Endodermal cell (in vitro differentiated cells): ENCODE measurements at regions not wholly inside any gene's neighbourhood (a gene's known extent, or its start where the extent isn't known, plus 50 kb on each side); places are given as distances from the start of the nearest gene placed in this dataset.

Experiments used
- DNase-seq: peaks from one replicate; pipeline ENCODE4 v3.0.0-alpha.2; 2017
- H3K27ac ChIP-seq: 2 replicates; pipeline ENCODE4 v1.5.1; 2013; ENCODE audit warnings: mild to moderate bottlenecking, low read depth, low read length, moderate library complexity
- H3K27me3 ChIP-seq: 2 replicates; pipeline ENCODE4 v1.6.1; 2013; ENCODE audit warnings: mild to moderate bottlenecking, low read length, moderate library complexity; ENCODE audit not compliant: insufficient read depth, control insufficient read depth, poor library complexity, severe bottlenecking
- H3K36me3 ChIP-seq: 2 replicates; pipeline ENCODE4 v1.7.0; 2013; ENCODE audit warnings: mild to moderate bottlenecking, low read length, moderate library complexity; ENCODE audit not compliant: control insufficient read depth, insufficient read depth
- H3K4me1 ChIP-seq: one replicate; pipeline ENCODE4 v1.7.0; 2013; ENCODE audit warnings: low read length; ENCODE audit not compliant: control insufficient read depth, insufficient read depth
- H3K4me3 ChIP-seq: 2 replicates; pipeline ENCODE4 v1.5.1; 2013; ENCODE audit warnings: mild to moderate bottlenecking, low read length, moderate library complexity
- H3K9ac ChIP-seq: 2 replicates; pipeline ENCODE4 v1.6.1; 2013; ENCODE audit warnings: mild to moderate bottlenecking, low read length, moderate library complexity; ENCODE audit not compliant: poor library complexity, severe bottlenecking; ENCODE audit errors: extremely low read depth
- H3K9me3 ChIP-seq: 2 replicates; pipeline ENCODE4 v1.6.1; 2013; ENCODE audit warnings: mild to moderate bottlenecking, low read length, moderate library complexity; ENCODE audit not compliant: control insufficient read depth
- H3K27ac Mint-ChIP-seq: 2 replicates; pipeline ENCODE4 v1.8.0; 2020; ENCODE audit warnings: mixed read lengths
- H3K27me3 Mint-ChIP-seq: 2 replicates; pipeline ENCODE4 v1.8.0; 2021; ENCODE audit warnings: mild to moderate bottlenecking, mixed read lengths; ENCODE audit not compliant: insufficient read depth
- H3K36me3 Mint-ChIP-seq: 2 replicates; pipeline ENCODE4 v1.8.0; 2020; ENCODE audit warnings: low read depth, mixed read lengths
- H3K4me1 Mint-ChIP-seq: 2 replicates; pipeline ENCODE4 v1.8.0; 2020; ENCODE audit warnings: mixed read lengths
- H3K4me3 Mint-ChIP-seq: 2 replicates; pipeline ENCODE4 v1.8.0; 2020; ENCODE audit warnings: mild to moderate bottlenecking, moderate library complexity, mixed read lengths
- H3K9me3 Mint-ChIP-seq: 2 replicates; pipeline ENCODE4 v1.8.0; 2020; ENCODE audit warnings: mild to moderate bottlenecking, mixed read lengths
- CTCF ChIP-seq: fragments of 200-600 bp; sonication (generic); conservative IDR thresholded peaks from 2 replicates; pipeline ENCODE4 v1.5.0; 2021; ENCODE audit warnings: antibody characterized with exemption, mild to moderate bottlenecking
- WGBS, 2 experiments: methylation state at CpG; one replicate each; pipeline versions ENCODE4 v1.1.5 to v1.1.7; 2013; ENCODE audit warnings: missing lambda C conversion rate in 2 of 2, mixed read lengths in 1 of 2; ENCODE audit not compliant: insufficient coverage in 1 of 2, insufficient read length in 1 of 2; 5-methylcytosine and 5-hydroxymethylcytosine counted together

GRCh38 chr6:14552891-14553290, 435.3 kb downstream of the CD83 start:
- Mint-ChIP-seq H3K4me3 (no peak overlapping the region), H3K4me1 (peaks cover 23% of the 10 kb centered on the region), H3K27me3 (peaks cover 6% of the 10 kb centered on the region), H3K9me3 (no peaks in the 10 kb centered on the region), H3K27ac (no peak overlapping the region), H3K36me3 (no peaks in the 10 kb centered on the region)
- H3K9me3 ChIP-seq = no peaks in the 10 kb centered on the region
- peak; percentile 29 for TF ChIP-seq CTCF
- no peak overlapping the region for H3K27ac ChIP-seq
- H3K36me3 ChIP-seq = no peaks in the 10 kb centered on the region
- peaks cover 9% of the 10 kb centered on the region for H3K4me1 ChIP-seq
- no peak overlapping the region for H3K4me3 ChIP-seq
- WGBS, 2 experiments = 96 to 100% methylated on average over 2 to 5 of the region's 5 CpGs
- no peaks in the 10 kb centered on the region for H3K27me3 ChIP-seq
- H3K9ac ChIP-seq = no peak overlapping the region
- no peak for DNase-seq

GRCh38 chr6:14553515-14553914, 435.9 kb downstream of the CD83 start:
- Mint-ChIP-seq H3K27me3 (peaks cover 6% of the 10 kb centered on the region), H3K4me3 (no peak overlapping the region), H3K9me3 (no peaks in the 10 kb centered on the region), H3K36me3 (no peaks in the 10 kb centered on the region), H3K4me1 (peaks cover 23% of the 10 kb centered on the region), H3K27ac (no peak overlapping the region)
- no peak overlapping the region for H3K27ac ChIP-seq
- H3K27me3 ChIP-seq = no peaks in the 10 kb centered on the region
- no peak overlapping the region for H3K4me3 ChIP-seq
- H3K36me3 ChIP-seq = no peaks in the 10 kb centered on the region
- H3K9ac ChIP-seq = no peak overlapping the region
- 92 to 95% methylated on average over 7 to 8 of the region's 8 CpGs for WGBS, 2 experiments
- no peak for TF ChIP-seq CTCF
- H3K4me1 ChIP-seq = peaks cover 9% of the 10 kb centered on the region
- no peak for DNase-seq
- H3K9me3 ChIP-seq = no peaks in the 10 kb centered on the region

GRCh38 chr6:14555804-14556203, 438.2 kb downstream of the CD83 start:
- TF ChIP-seq CTCF = no peak
- H3K4me1 Mint-ChIP-seq = peaks cover 19% of the 10 kb centered on the region
- 83 to 100% methylated on average over 3 to 6 of the region's 6 CpGs for WGBS, 2 experiments
- H3K4me3 ChIP-seq = no peak overlapping the region
- no peaks in the 10 kb centered on the region for H3K36me3 ChIP-seq
- no peak overlapping the region for H3K27ac ChIP-seq
- no peak for DNase-seq
- H3K9ac ChIP-seq = no peak overlapping the region
- no peak overlapping the region for H3K4me3 Mint-ChIP-seq
- peaks cover 2% of the 10 kb centered on the region for H3K4me1 ChIP-seq
- H3K27ac Mint-ChIP-seq = no peak overlapping the region
- no peaks in the 10 kb centered on the region for H3K36me3 Mint-ChIP-seq
- no peaks in the 10 kb centered on the region for H3K9me3 Mint-ChIP-seq
- peaks cover 6% of the 10 kb centered on the region for H3K27me3 Mint-ChIP-seq
- no peaks in the 10 kb centered on the region for H3K27me3 ChIP-seq
- no peaks in the 10 kb centered on the region for H3K9me3 ChIP-seq
